K562 (cell line): ENCODE measurements at regions not wholly inside any gene's neighbourhood (a gene's known extent, or its start where the extent isn't known, plus 50 kb on each side); places are given as distances from the start of the nearest gene placed in this dataset.

Source experiments
- ATAC-seq: fragments of 200-7000 bp; cut with Tn5 transposase; 3 replicates; pipeline ENCODE4 v1.9.1; 2020; ENCODE audit warnings: moderate library complexity
- BruUV-seq: library from RNA; stranded (reverse); fragments of 400-500 nt; replicated peaks from 2 replicates; lab custom pipeline; 2021; lab: Mats Ljungman, UMichigan
- CTCF ChIA-PET: fragments of 300-600 bp; formaldehyde crosslinking; extraction: SDS; loops from one replicate; lab custom pipeline; 2021; ENCODE audit warnings: low intra/inter-chr PET ratio; lab: Yijun Ruan, JAX
- POLR2A ChIA-PET: fragments of 300-600, 350-650 bp; sonication (Branson Sonifier 250); formaldehyde crosslinking; extraction: SDS; loops from one replicate; lab custom pipeline; 2021; ENCODE audit warnings: antibody characterized with exemption, inconsistent platforms; lab: Yijun Ruan, JAX
- DNase-seq, 4 experiments: peaks; one replicate each; pipeline versions ENCODE4 v3.0.0 to v3.0.0-alpha.2; 2011 to 2018; ENCODE audit warnings: low spot score in 3 of 4, mixed read lengths in 3 of 4; ENCODE audit errors: extremely low read depth in 1 of 4
- FAIRE-seq: peaks from 2 replicates; lab custom pipeline; 2011; peaks lifted over from hg19 to GRCh38; lab: Jason Lieb, UNC
- H2AFZ ChIP-seq: 2 replicates; pipeline ENCODE4 v1.6.0; 2011; ENCODE audit warnings: low read depth, low read length, control low read depth, inconsistent platforms
- H3K27ac ChIP-seq: fragments of 200-600 bp; 3 replicates; pipeline ENCODE4 v1.8.0; 2011; ENCODE audit warnings: low read depth, mild to moderate bottlenecking, control low read depth, inconsistent platforms, low read length, moderate library complexity, mixed read lengths; ENCODE audit errors: extremely low read depth
- H3K27me3 ChIP-seq, 2 experiments: fragments of 300-600 bp in 1 of 2; 2 replicates in 1 of 2; 3 replicates in 1 of 2; pipeline versions ENCODE4 v1.6.0 to v1.8.0; 2011; ENCODE audit warnings: inconsistent platforms in 2 of 2, low read length in 2 of 2, mild to moderate bottlenecking in 1 of 2, mixed read lengths in 1 of 2, moderate library complexity in 1 of 2; ENCODE audit not compliant: control insufficient read depth in 2 of 2, insufficient read depth in 2 of 2
- H3K36me3 ChIP-seq: fragments of 300-600 bp; 3 replicates; pipeline ENCODE4 v1.8.0; 2011; ENCODE audit warnings: mild to moderate bottlenecking, low read length, inconsistent platforms; ENCODE audit not compliant: control insufficient read depth, insufficient read depth
- H3K4me1 ChIP-seq, 2 experiments: fragments of 200-600 bp in 1 of 2; replicated peaks in 1 of 2; 2 replicates in 1 of 2; 3 replicates in 1 of 2; pipeline versions ENCODE4 v1.5.1 to v1.8.0; 2011; ENCODE audit warnings: inconsistent platforms in 2 of 2, low read length in 2 of 2, mild to moderate bottlenecking in 1 of 2, mixed read lengths in 1 of 2, moderate library complexity in 1 of 2; ENCODE audit not compliant: control insufficient read depth in 2 of 2, insufficient read depth in 2 of 2
- H3K4me2 ChIP-seq: 2 replicates; pipeline ENCODE4 v1.6.1; 2011; ENCODE audit warnings: low read length, control low read depth, inconsistent platforms, mixed read lengths; ENCODE audit not compliant: insufficient read depth
- H3K4me3 ChIP-seq: fragments of 200-600 bp; sonication (generic), shearing (Covaris generic); 2 replicates; pipeline ENCODE4 v1.5.1; 2016; ENCODE audit warnings: control low read depth, inconsistent platforms
- H3K79me2 ChIP-seq: fragments of 200-600 bp; 3 replicates; pipeline ENCODE4 v1.8.0; 2011; ENCODE audit warnings: low read length, inconsistent platforms; ENCODE audit not compliant: control insufficient read depth, insufficient read depth
- H3K9ac ChIP-seq, 2 experiments: 2 replicates each; pipeline versions ENCODE4 v1.6.0 to v1.6.1; 2011; ENCODE audit warnings: low read depth in 2 of 2, low read length in 2 of 2, control low read depth in 1 of 2, inconsistent platforms in 1 of 2, mild to moderate bottlenecking in 1 of 2, mixed read lengths in 1 of 2; ENCODE audit not compliant: insufficient read depth in 1 of 2
- H3K9me1 ChIP-seq: one replicate; pipeline ENCODE4 v1.6.0; 2011; ENCODE audit warnings: inconsistent platforms, mild to moderate bottlenecking, low read length, moderate library complexity; ENCODE audit not compliant: control insufficient read depth, insufficient read depth
- H3K9me3 ChIP-seq: replicated peaks from 2 replicates; pipeline ENCODE4 v1.5.1; 2011; ENCODE audit warnings: low read depth, low read length, inconsistent platforms; ENCODE audit not compliant: control insufficient read depth, insufficient read depth
- H4K20me1 ChIP-seq: replicated peaks from 2 replicates; pipeline ENCODE4 v1.6.1; 2011; ENCODE audit warnings: low read length, inconsistent platforms, mixed read lengths; ENCODE audit not compliant: control insufficient read depth, insufficient read depth
- CBX2 ChIP-seq: fragments of 200-600 bp; sonication (generic); IDR thresholded peaks from one replicate; pipeline ENCODE4 v1.6.1; 2012; ENCODE audit warnings: mild to moderate bottlenecking, low read length, inconsistent platforms; ENCODE audit not compliant: insufficient read depth, poor library complexity, severe bottlenecking
- DMBX1 ChIP-seq: fragments of 250-450 bp; sonication (Bioruptor Pico); IDR thresholded peaks from 2 replicates; pipeline ENCODE4 v1.8.0; 2022; ENCODE audit warnings: inconsistent platforms, mild to moderate bottlenecking, moderate library complexity, borderline replicate concordance
- EWSR1 ChIP-seq: fragments of 450-650 bp; IDR thresholded peaks from 2 replicates; pipeline ENCODE4 v1.6.1; 2018; ENCODE audit warnings: borderline replicate concordance, mild to moderate bottlenecking, low read depth, moderate library complexity; ENCODE audit not compliant: partially characterized antibody
- HDAC2 ChIP-seq: fragments of 450-650 bp; IDR thresholded peaks from 2 replicates; pipeline ENCODE4 v1.6.1; 2016; ENCODE audit warnings: mild to moderate bottlenecking
- HMG20B ChIP-seq: fragments of 250-450 bp; sonication (Bioruptor Pico); IDR thresholded peaks from 2 replicates; pipeline ENCODE4 v1.5.0; 2021; ENCODE audit warnings: mild to moderate bottlenecking
- HNRNPK ChIP-seq: fragments of 200-400 bp; formaldehyde crosslinking; IDR thresholded peaks from one replicate; pipeline ENCODE4 v1.6.1; 2018; ENCODE audit warnings: mild to moderate bottlenecking, low read depth, low read length; ENCODE audit not compliant: poor library complexity, severe bottlenecking
- MITF ChIP-seq: IDR thresholded peaks from 2 replicates; pipeline ENCODE4 v1.6.1; 2014; ENCODE audit warnings: antibody characterized with exemption
- NONO ChIP-seq, 2 experiments: fragments of 200-400 bp in 1 of 2; fragments of 450-650 bp in 1 of 2; formaldehyde crosslinking in 1 of 2; IDR thresholded peaks; 2 replicates each; pipeline ENCODE4 v1.6.1; 2017; ENCODE audit warnings: low read depth in 2 of 2, mild to moderate bottlenecking in 2 of 2, moderate library complexity in 2 of 2, low read length in 1 of 2
- POLR2G ChIP-seq: fragments of 200-400 bp; formaldehyde crosslinking; IDR thresholded peaks from 2 replicates; pipeline ENCODE4 v1.6.1; 2017; ENCODE audit warnings: low read depth, mild to moderate bottlenecking, antibody characterized with exemption, low read length, moderate library complexity
- POLR3G ChIP-seq: IDR thresholded peaks from 2 replicates; pipeline ENCODE4 v1.6.1; 2011; ENCODE audit not compliant: insufficient read length, insufficient replicate concordance; ENCODE audit errors: extremely low read depth
- SMAD2 ChIP-seq: fragments of 150-350 bp; IDR thresholded peaks from 2 replicates; pipeline ENCODE4 v1.6.1; 2014; ENCODE audit warnings: low read depth, mild to moderate bottlenecking, low read length
- TEAD1 ChIP-seq, 2 experiments: fragments of 450-650 bp in 1 of 2; sonication (generic) in 1 of 2; formaldehyde crosslinking; IDR thresholded peaks; 2 replicates each; pipeline versions ENCODE4 v1.4.0 to v1.8.0; 2020 to 2022; ENCODE audit warnings: mild to moderate bottlenecking in 2 of 2, missing genetic modification reagents in 1 of 2
- ZNF133 ChIP-seq: fragments of 250-450 bp; sonication (Bioruptor Pico); IDR thresholded peaks from 2 replicates; pipeline ENCODE4 v1.4.0; 2020; ENCODE audit warnings: mild to moderate bottlenecking
- ZNF175 ChIP-seq: fragments of 200-800 bp; sonication (Bioruptor generic); IDR thresholded peaks from 2 replicates; pipeline ENCODE4 v1.6.1; 2016; ENCODE audit warnings: low read depth, mild to moderate bottlenecking, missing genetic modification characterization, missing compliant biosample characterization
- ZNF551 ChIP-seq: fragments of 250-450 bp; sonication (Bioruptor Pico); IDR thresholded peaks from 2 replicates; pipeline ENCODE4 v1.5.0; 2021; ENCODE audit warnings: mild to moderate bottlenecking, moderate library complexity
- ZNF75A ChIP-seq: fragments of 450-650 bp; formaldehyde crosslinking; IDR thresholded peaks from 2 replicates; pipeline ENCODE4 v1.4.0; 2020; ENCODE audit warnings: mild to moderate bottlenecking
- in situ Hi-C: fragments of 300-500 bp; cut with MboI; formaldehyde crosslinking; loops from 4 replicates; pipeline ENCODE4 v1.15.0; 2018; ENCODE audit warnings: inconsistent platforms, mixed read lengths
- intact Hi-C: fragments of 100-400 bp; cut with micrococcal nuclease; formaldehyde crosslinking; loops from 2 replicates; pipeline ENCODE4 v1.14.2; 2022
- TF ChIP-seq, protein P1 (sequence below): fragments of 250-450 bp; sonication (Bioruptor Pico); IDR thresholded peaks from 2 replicates; pipeline ENCODE4 v1.5.0; 2020; ENCODE audit warnings: mild to moderate bottlenecking, borderline replicate concordance
- TF ChIP-seq, protein P2 (sequence below): fragments of 450-650 bp; formaldehyde crosslinking; IDR thresholded peaks from 2 replicates; pipeline ENCODE4 v1.4.0; 2020; ENCODE audit warnings: mild to moderate bottlenecking

- Histone ChIP-seq H3K36me3 (no peaks in the 10 kb centered on the region), H3K27ac (no peak overlapping the region), H3K4me3 (no peak overlapping the region), H3K4me1 (peaks cover 0 to 10% of the 10 kb centered on the region in 2 experiments; a peak in 2 of 5 replicates), H3K9me1 (no peaks in the 10 kb centered on the region), H4K20me1 (no peaks in the 10 kb centered on the region), H3K4me2 (no peak overlapping the region), H3K9me3 (no peaks in the 10 kb centered on the region), H3K27me3 (no peaks in the 10 kb centered on the region), H2AFZ (no peak overlapping the region), H3K79me2 (no peaks in the 10 kb centered on the region), H3K9ac (no peak overlapping the region)
- ChIA-PET POLR2A (interaction anchor here (1.4 kb wide), 1 partner anchor 10 kb away, joined by 8 read pairs; no protein-coding TSS in a partner anchor), CTCF (no interaction called here)
- FAIRE-seq (peak; percentile 15), DNase-seq (no peak), ATAC-seq (no peak)
- no peak for TF ChIP-seq NONO (IDR thresholded peaks at IDR 0.05; ENCODE audit: low read depth in 2 of 2, low read length in 1 of 2)
- no peak for TF ChIP-seq MITF
- no peak for TF ChIP-seq DMBX1
- no peak for TF ChIP-seq HMG20B (CRISPR knock-in tag)
- TF ChIP-seq EWSR1 = no peak
- no peak for TF ChIP-seq SMAD2
- TF ChIP-seq POLR3G = no peak
- no peak for TF ChIP-seq POLR2G
- no peak for TF ChIP-seq ZNF175 (CRISPR knock-in tag)
- no peak for TF ChIP-seq ZNF551 (CRISPR knock-in tag)
- no peak for TF ChIP-seq ZNF75A (CRISPR knock-in tag)
- TF ChIP-seq, protein P1, sequence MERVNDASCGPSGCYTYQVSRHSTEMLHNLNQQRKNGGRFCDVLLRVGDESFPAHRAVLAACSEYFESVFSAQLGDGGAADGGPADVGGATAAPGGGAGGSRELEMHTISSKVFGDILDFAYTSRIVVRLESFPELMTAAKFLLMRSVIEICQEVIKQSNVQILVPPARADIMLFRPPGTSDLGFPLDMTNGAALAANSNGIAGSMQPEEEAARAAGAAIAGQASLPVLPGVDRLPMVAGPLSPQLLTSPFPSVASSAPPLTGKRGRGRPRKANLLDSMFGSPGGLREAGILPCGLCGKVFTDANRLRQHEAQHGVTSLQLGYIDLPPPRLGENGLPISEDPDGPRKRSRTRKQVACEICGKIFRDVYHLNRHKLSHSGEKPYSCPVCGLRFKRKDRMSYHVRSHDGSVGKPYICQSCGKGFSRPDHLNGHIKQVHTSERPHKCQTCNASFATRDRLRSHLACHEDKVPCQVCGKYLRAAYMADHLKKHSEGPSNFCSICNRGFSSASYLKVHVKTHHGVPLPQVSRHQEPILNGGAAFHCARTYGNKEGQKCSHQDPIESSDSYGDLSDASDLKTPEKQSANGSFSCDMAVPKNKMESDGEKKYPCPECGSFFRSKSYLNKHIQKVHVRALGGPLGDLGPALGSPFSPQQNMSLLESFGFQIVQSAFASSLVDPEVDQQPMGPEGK = no peak
- TF ChIP-seq, protein P2, sequence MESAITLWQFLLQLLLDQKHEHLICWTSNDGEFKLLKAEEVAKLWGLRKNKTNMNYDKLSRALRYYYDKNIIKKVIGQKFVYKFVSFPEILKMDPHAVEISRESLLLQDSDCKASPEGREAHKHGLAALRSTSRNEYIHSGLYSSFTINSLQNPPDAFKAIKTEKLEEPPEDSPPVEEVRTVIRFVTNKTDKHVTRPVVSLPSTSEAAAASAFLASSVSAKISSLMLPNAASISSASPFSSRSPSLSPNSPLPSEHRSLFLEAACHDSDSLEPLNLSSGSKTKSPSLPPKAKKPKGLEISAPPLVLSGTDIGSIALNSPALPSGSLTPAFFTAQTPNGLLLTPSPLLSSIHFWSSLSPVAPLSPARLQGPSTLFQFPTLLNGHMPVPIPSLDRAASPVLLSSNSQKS = no peak
- no peak for TF ChIP-seq HNRNPK
- no peak for TF ChIP-seq ZNF133 (CRISPR knock-in tag)
- TF ChIP-seq HDAC2 = no peak
- TF ChIP-seq TEAD1 (CRISPR knock-in tag; IDR thresholded peaks at IDR 0.05) = no peak
- TF ChIP-seq CBX2 = no peak
- no TSS peak for BruUV-seq
- in situ Hi-C loops = no loop called here
- intact Hi-C loops = no loop called here
These were observed 56.4 kb upstream of the LIFR start for GRCh38 chr5:38612851-38613250.
